IPS DF 4.7 (cell line): ENCODE measurements at regions not wholly inside any gene's neighbourhood (a gene's known extent, or its start where the extent isn't known, plus 50 kb on each side); places are given as distances from the start of the nearest gene placed in this dataset.
"Not testable (repeated sequence)": the region's sequence is repeated elsewhere in the genome, so short reads cannot be mapped to it uniquely, and the experiment has no call there.

Source experiments
- DNase-seq: peaks from one replicate; pipeline ENCODE4 v3.0.0-alpha.2; 2013; ENCODE audit warnings: low spot score; ENCODE audit errors: extremely low read depth

DNA sequence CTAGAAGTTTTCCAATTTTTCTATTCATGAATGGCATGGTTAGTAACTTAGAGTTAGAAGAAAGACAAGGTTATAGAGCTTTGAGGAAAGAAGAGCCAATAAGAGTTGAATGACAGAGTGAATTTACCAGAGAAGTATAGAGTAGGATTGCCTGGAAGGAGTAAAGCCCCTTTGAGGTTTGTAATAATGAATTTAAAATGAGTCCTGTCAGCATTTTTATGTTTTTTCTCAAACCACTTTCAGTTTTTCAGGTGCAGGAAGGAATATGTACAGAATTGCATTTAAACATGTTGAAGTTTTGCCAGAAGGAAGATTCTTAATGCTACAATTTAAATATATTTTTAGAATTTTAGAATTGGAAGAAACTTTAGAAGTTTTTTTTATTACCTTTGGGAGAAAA, 408.3 kb downstream of the DSC3 start:
- DNase-seq, result no peak

DNA sequence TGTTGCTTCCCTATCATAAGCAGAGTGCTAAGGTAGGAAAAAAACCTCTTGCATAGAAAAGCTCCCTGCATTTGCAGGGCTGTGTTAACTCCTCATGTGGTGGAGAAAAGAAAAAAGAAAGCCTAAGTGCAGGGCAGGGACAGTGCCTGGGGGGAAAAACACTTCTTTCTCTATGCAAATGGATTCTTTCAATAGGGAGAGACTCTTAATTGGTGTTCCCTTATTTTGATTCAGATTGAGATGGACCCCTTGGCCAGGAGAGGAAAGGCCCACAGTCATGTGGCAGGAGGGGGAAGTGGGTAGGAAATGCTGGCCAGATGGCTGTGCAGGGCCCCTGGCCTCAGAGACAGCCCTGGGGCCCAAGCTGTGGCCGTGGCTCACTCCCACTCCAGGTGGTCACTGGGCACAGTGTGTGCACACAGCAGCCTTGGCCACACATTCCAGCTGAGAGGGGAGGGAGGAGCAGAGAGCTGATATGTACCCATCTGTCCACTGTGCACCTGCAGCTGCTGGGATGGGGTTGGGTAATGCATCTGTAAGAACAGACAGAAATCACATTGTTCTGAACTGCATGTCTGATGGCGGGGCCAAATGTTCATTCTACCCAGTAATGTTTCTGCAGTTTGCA, 410.4 kb downstream of the DSC3 start:
- no peak for DNase-seq

DNA sequence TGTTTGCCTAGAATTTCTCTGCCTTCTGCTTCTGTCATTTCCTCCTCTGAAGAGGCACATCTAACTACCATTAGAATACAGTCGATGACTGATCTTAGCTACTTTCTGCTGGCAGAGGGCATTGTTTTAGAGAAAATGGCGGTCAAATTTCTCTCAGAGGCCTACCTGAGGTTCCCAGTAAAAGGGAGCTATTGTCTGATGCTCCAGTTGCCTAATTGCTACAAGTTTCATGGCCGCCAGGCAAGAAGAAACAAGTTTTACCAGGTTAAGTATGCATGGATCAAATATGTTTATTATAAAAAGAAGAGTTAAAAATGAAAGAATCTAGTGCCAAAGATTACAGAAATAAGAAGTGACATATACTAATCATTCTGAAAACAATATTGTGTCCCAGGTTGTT, 416.6 kb downstream of the DSC3 start:
- DNase-seq, result no peak

DNA sequence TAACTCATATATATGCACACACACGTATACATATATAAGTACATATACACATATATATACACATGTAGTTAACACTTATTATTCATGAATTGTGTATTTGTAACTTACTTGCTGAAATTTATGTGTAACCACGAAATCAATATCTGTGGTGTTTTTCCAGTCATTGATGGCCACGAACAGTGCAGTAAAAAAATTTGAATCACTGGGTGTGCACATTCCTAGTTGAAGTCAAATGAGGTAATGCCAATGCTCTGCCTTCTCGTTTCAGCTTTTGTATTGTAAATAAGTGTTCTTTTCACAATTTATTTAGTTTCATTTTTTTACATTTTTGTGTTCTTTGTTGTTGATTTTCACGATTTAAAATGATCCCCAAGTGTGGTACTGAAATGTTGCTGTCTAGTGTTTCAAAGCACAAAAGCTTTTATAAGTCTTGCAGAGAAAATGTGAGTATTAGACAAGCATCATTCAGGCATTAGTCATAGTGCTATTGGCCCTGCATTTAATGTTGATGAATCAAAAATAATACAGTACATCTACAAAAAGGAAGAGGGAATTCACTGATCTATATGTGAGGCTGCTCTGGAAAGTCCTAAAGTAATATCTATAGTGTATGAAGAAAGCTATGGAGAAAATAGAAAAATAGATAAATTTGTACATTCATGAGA, 419.0 kb downstream of the DSC3 start:
- no peak for DNase-seq

DNA sequence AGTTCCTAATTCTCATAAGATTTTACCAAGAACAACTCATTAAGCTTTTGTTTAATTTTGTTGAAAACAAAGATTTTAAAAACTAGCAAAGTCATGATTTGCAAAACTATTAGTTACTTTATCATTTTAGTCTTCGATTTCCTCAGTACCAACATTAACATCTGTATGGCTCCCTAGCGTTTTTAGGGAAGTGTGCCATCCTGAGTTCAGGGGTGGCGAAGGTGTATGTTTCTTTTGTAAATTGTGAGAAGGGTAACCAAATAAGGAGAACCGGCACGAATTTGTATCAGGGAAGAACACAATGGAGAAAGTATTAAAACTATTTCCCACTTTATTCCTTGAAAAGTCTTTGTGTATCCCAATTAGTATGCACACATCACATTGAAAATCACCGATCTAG, 419.9 kb downstream of the DSC3 start:
- DNase-seq, result no peak

DNA sequence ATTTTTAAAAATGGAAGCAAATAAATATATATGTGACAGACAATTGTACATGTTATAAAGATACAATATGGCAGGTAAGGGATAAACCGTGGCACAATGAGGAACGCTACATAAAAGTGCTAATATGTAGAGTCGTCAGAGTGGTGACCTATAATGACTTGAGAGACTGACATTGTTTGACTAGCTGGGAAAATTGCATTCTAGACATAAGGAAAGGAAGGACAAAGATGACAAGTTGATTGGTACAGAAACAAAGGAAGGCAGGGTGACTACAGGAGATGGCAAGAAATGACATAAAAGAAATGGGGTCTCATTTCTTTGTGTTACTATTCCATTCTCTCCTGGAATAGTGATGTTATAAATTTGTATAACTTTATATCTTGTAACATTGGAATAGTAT, 420.4 kb downstream of the DSC3 start:
- no peak for DNase-seq

DNA sequence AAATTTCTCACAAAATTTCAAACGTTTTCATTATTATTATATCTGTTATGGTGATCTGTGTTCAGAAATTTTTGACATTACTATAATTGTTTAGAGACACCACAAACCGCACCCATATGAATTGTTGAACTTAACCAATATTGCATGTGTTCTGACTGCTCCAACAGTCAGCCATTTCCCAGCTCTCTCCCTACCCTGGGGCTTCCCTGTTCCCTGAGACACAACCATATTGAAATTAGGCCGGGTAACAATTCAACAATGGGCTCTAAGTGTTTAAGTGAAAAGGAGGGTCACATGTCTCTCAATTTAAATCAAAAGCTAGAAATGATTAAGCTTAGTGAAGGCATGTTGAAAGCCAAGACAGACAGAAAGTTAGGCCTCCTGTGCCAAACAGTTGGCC, 424.0 kb downstream of the DSC3 start:
- DNase-seq, result no peak

DNA sequence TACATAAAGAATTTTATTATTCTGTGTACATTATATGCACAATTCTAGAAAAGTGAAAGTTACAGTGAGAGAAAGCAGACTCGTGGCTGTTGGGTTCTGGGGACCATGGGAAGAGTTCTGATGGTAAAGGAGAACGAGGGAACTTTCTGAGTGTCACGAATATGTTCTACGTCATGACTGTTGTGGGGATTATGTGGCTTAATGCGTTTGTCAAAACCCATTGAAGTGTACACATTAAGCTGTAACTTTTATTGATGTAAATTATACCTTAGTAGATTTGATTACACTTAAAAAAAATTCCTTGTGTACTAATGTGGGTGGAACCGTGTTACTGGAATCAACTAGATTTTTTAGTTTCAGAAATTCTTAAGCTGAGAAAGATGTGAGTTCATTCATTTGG, 426.1 kb downstream of the DSC3 start:
- DNase-seq, result no peak

DNA sequence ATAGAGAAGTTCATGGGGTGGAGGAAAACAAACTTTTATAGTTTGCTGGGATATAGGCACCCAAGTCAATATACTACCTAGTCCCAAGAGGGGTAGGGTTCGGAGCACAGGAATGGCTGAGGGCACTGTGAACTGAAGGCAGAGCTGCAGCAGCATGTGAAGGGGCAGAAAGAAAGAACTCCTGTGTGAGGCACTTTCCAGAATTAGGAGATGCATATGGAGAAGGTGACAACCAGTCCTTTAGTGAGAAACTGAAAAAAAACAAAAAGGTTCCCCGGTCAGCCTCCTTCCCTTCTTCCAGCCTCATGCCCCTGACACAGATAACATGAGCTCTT, 429.1 kb downstream of the DSC3 start:
- DNase-seq, result no peak

DNA sequence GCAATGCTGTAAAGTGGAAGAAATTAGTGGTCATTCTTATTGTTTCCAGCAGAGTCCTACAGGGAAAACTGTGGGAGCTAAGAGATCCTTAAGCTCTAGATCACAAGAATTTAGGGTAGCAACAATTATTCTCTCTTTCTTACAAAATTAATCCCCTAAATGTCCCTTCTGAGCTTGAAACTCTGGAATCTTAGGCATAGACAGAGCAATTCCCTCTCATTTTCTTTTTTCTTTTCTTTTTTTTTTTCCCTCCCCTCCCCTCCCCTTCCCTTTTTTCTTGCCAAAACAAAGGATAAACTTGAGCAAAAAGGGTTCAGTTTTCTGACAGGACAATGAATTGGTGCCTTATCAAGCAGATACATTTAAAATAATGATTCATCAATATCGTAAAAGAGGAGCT, 441.0 kb downstream of the DSC3 start:
- no peak for DNase-seq

DNA sequence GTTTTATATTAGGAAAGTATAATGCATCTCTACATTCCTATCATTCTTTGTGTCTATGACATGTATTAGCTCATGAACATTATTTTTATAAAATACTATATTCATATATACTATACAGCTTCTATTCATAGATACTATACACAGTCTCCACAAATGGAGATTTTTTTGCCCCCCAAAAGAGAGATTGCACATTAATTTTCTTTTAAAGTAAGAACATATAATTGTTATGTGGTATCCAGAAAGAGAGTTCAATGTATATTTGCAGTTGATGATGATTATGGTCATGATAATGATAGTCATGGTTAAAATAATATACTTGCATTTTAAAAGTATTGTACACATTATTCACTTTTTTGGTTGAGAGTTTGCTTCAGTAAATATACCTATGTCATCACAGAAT, 445.3 kb downstream of the DSC3 start:
- DNase-seq, result no peak

DNA sequence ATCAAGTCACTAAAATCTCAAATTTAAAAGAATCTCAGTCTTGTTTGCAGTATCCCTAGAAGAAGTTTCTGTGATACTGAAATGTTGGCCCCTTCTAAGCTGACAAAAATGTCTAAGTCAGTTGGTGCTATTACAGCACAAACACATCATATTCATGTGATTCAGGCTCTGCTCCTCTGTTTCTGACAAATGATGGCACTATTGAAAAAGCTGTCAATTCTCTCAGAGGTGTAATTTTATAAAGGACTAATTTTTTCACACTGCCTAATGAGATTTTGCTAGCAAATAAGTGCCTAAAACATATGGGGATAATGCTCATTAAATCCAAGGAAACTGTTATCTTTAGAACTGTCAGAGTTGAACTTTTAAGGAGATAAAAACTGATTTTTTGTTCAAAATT, 445.9 kb downstream of the DSC3 start:
- DNase-seq, result no peak

DNA sequence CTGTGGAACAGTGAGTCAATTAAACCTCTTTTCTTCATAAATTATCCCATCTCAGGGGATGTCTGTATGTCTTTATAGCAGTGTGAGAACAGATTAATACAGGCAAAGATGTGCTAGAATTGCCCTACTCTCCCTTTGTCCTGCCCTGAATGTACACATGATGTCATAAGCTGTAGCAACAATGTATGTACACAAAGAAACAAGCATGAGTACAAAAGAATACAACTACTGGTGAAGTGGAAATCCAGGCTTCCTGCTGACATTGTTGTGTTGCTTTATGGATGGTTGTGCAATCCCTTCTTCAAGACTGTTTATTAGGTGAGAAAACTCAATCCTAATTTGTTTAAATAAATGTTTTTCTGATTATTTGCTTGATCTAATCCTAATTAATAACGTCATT, 446.6 kb downstream of the DSC3 start:
- DNase-seq, result no peak

DNA sequence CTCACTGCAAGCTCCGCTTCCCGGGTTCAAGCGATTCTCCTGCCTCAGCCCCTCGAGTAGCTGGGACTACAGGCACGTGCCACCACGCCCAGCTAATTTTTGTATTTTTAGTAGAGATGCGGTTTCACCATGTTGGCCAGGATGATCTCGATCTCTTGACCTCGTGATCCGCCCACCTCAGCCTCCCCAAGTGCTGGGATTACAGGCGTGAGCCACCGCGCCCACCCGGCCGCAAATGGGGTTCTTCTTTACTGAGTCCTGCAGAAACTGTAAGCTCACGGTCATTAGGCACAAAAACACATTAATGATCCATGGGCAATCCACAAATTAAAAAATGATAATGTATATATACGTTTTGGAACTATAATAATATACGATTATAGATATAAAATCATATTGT, 447.6 kb downstream of the DSC3 start:
- DNase-seq, result not testable (repeated sequence)

DNA sequence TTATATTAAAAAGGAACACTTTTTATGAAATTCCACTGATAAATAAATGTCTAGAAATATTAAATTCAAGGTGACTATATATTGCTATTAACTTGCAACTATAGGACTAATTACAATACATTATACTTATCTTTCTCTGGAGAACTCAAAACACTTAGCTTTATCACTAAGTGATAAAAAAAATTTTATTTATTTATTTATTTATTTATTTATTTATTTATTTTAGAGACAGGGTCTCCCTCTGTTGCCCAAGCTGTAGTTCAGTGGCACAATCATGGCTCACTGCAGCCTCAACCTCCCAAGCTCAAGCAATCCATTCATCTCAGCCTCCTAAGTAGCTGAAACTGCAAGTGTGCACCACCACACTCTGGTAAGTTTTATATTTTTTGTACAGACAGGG, 451.1 kb downstream of the DSC3 start:
- DNase-seq, result no peak

DNA sequence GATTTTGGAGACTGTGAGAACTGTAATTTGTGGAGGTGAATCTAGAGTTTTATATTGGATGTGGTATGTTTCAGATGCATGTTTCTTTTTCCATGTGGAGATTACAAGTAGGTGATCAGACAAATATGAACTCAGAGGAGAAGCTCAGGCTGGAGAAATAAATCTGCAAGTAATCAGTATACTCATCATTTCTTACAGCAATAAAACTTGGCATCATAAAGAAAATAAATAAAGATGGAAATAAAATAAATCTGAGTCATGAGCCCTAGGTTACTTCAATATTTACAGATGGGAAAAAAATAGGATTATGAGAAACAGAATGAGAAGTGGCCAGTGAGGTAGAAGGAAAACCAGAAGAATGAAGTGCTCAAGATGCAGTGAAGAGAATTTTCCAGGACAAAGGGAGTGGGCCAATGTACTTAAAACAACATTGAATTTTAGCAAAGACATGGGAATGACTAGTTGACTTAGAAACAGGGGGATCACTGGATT, 453.8 kb downstream of the DSC3 start:
- no peak for DNase-seq

DNA sequence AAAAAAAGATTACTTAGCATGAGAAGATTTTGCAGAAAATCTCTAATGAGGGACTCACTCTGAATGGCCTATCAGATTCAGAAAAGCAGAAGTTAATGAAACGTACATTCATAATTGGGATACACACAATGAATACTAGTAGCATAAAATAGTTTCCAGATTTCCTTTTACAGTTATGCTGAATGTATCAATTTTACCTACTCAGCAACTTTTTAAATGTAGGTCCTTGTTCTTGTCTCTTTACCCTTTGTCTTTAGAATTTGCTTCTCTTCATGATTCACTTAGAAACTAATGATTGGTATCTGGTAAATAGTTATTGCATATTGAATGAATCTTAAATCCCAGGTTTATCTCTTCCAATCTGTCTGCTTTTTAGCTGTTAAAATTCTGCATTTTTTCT, 458.8 kb downstream of the DSC3 start:
- DNase-seq, result no peak

DNA sequence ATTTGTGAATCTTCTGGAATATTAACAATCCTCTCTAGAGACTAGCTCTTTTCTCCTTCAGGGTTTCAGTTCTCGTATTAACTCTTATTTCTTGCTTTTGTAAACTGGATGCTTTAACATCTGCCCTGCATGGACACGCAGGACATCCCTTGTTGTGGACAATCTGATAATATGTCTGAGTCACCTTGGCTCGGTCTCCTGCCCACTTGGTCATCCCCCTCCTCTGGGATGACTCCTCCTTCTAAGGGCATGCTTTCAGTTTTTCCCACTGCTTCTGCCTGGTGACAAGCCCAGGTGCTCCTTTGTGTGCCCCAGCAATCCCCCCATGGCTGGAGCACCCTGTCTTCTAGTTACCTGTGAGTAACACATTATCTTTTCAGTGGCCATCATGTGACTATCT, 460.5 kb downstream of the DSC3 start:
- DNase-seq, result no peak

DNA sequence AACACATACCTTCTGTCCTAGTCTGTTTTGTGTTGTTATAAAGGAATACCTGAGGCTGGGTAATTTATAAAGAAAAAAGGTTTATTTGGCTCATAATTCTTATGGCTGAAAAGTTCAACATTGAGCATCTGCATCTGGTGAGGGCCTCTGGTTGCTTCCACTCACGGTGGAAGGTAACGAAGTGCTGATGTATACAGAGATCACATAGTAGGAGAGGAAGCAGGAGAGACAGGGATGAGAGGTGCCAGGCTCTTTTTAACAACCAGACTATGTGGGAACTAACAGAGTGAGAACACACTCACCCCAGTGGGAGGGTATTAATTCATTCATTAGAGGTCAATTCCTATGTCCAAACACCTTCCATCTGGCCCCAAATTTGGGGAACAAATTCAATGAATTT, 463.8 kb downstream of the DSC3 start:
- no peak for DNase-seq

DNA sequence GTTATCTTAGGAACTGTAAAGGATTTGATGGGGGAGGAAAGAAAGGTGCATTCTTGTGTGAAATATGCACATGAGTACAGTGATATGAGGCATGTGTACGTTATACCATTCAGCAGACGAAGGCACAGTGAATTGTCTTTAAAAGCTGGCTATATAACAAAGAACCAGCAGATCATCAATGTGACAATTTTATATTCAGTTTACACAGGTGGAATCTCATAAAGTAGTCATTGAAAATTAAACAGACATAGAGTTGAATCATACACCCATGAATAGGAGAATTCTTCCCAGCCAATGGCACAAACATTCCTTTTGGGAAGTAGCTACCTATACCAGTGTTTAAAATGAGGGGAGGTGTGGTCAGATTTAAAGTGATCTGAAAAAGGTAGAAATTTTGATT, 470.3 kb downstream of the DSC3 start:
- DNase-seq, result no peak

DNA sequence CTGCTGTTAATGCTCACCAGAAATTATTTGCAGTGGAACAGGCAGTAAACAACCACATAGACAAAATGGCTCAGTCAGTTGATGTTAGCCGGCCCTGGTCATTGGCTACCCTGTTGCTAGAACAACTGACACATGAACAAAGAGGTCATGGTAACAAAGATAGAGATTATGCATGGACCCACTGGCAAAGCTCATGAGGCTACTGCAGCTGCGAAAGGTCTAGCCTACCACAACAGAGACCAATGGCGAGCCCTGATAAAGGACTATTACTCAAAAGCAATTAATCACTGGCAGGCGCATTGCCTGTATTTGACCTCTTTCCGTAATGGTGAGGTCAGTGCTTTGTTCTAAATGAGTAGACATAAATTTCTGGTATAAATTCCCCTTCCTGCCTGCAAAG, 474.2 kb downstream of the DSC3 start:
- DNase-seq, result no peak

DNA sequence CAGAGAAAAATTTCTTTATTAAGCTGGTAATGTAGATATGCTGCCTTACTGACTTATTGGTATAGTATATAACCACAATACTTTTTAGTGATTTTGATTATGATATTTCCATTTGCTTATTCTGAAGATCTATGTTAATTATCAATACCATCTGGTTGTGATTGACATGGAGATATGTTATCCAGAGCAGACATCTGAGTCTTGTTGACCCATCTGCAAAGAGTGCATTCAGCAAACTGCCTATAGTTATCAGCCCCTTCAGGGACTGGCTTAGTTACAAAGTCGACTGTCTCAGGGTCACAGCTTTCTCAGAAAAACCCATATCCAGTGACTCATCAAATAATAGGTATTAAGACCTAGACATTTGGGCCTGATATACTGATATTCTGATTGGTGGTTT, 475.7 kb downstream of the DSC3 start:
- DNase-seq, result no peak

DNA sequence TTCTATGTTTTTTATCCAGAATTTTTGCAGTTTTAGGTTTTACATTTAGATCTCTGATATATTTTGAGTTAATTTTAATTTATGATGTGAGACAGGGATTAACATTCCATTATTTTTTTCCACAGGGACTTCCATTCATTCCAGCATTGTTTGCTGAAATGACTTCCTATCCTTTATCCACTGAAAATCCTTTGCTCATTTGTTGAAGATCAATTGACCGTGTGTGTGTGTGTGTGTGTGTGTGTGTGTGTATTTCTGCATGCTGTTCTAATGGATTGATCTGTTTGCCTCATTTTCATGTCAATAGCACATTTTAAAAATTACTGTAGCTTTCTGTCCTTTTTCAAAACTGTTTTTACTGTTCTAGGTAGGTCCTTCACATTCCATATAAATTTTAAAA, 480.3 kb downstream of the DSC3 start:
- no peak for DNase-seq

DNA sequence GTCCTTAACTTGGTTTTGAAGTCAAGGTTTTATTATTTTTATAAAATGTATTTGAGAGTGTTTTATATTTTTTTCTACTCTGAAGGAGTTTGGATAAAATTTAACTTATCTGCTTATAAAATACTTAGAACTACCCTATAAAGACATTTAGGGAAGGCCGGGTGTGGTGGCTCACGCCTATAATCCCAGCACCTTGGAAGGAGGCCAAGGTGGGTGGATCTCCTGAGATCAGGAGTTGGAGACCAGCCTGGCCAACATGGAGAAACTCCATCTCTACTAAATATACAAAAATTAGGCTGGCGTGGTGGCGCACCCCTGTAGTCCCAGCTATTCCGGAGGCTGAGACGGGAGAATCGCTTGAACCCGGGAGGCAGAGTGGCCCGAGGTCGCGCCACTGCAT, 486.4 kb downstream of the DSC3 start:
- no peak for DNase-seq
